GM19023 (cell line): ENCODE measurements at regions not wholly inside any gene's neighbourhood (a gene's known extent, or its start where the extent isn't known, plus 50 kb on each side); places are given as distances from the start of the nearest gene placed in this dataset.

Experiments used
- ATAC-seq: cut with Tn5 transposase; IDR thresholded peaks from one replicate; pipeline ENCODE4 v1.9.1; 2021; ENCODE audit warnings: mild to moderate bottlenecking, moderate library complexity; ENCODE audit not compliant: unreplicated experiment

DNA sequence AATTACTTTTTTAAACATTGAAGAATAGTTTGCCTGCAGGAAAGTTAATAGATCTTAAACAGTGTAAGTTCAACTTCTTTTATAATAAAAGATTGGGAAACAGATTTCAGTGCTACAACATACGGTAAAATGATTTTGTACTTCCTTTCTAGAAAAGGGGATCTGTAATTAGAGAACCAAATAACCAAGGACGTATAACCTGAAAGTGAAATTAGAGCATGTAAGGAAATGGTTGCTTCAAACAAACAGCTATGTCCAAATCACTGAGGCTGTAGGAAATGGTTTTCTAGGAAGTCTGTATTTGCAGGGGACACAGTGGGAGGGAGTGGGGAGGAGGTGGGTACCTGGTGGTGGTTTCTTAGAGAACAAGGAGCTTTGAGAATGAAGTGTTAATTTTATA, 57.9 kb upstream of the EXOC6 start:
- ATAC-seq = no peak

DNA sequence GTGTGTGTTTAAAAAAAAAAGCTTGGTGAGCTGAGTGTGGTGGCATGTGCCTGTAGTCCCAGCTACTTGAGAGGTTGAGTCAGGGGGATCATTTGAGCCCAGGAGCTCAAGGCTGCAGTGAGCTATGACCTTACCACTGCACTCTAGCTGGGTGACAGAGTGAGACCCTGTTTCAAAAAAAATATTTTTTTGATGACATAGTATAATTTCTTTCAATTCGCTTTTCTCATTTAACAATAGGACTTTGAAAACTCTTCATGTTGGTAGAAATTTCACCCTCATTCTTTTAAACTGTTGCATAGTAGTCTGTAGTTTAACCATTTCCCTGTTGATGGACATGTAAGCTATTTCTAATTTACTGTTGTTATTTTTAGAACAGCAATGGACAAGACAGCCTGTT, 55.7 kb upstream of the EXOC6 start:
- no peak for ATAC-seq
